ENCODE measurements at regions not wholly inside any gene's neighbourhood (a gene's known extent, or its start where the extent isn't known, plus 50 kb on each side); places are given as distances from the start of the nearest gene placed in this dataset.

- Histone ChIP-seq H3K18ac (ENCODE audit: low read depth, low read length) (no peak overlapping the region), H3K4me3 (ENCODE audit: insufficient read depth, low read depth, low read length) (no peak overlapping the region), H3K27me3 (ENCODE audit: control insufficient read depth, insufficient read depth, low read length) (no peaks in the 10 kb centered on the region), H3K9me3 (ENCODE audit: control insufficient read depth, insufficient read depth, low read length) (peaks cover 52% of the 10 kb centered on the region), H3K27ac (ENCODE audit: insufficient read depth, low read length) (no peak overlapping the region), H3K56ac (ENCODE audit: extremely low read depth, insufficient read depth, low read length) (no peak overlapping the region), H2AFZ (replicated peaks; ENCODE audit: low read length, poor library complexity) (no peak overlapping the region), H3K4me1 (ENCODE audit: control insufficient read depth, insufficient read depth, low read length) (no peaks in the 10 kb centered on the region), H2BK20ac (ENCODE audit: low read depth, low read length) (no peak overlapping the region), H2AK5ac (ENCODE audit: low read depth, low read length) (no peak overlapping the region), H3K4me2 (ENCODE audit: low read depth, low read length) (no peak overlapping the region), H3K9ac (ENCODE audit: low read depth, low read length) (no peak overlapping the region), H3K36me3 (ENCODE audit: control insufficient read depth, insufficient read depth, low read length) (no peaks in the 10 kb centered on the region), H4K91ac (ENCODE audit: insufficient read depth, low read depth, low read length) (no peak overlapping the region), H2BK15ac (ENCODE audit: low read depth, low read length) (no peak overlapping the region), H3K4ac (ENCODE audit: low read depth, low read length) (no peak overlapping the region), H2BK5ac (ENCODE audit: low read depth, low read length, poor library complexity, severe bottlenecking) (no peak overlapping the region), H2BK120ac (ENCODE audit: low read depth, low read length) (no peak overlapping the region), H3K79me1 (ENCODE audit: low read depth in 1 of 2, low read length in 2 of 2) (no peaks in the 10 kb centered on the region), H4K8ac (ENCODE audit: low read depth in 2 of 2, low read length in 2 of 2) (no peak overlapping the region), H3K14ac (replicated peaks; ENCODE audit: low read depth, low read length) (no peak overlapping the region), H3K9me1 (ENCODE audit: insufficient read depth, low read length) (no peaks in the 10 kb centered on the region), H4K20me1 (ENCODE audit: insufficient read depth, low read length) (no peaks in the 10 kb centered on the region), H2AK9ac (replicated peaks; ENCODE audit: low read depth, low read length, poor library complexity) (no peak overlapping the region), H3K23ac (ENCODE audit: low read depth, low read length) (no peak overlapping the region), H4K5ac (ENCODE audit: low read depth, low read length) (no peak overlapping the region)
- DNase-seq (no peak), ATAC-seq (ENCODE audit: low read depth) (no peak)
- ChIA-PET CTCF (no interaction called here), POLR2A (ENCODE audit: unreplicated experiment) (no interaction called here)
- BruUV-seq (replicated peaks), result no TSS peak
- intact Hi-C loops (cut with micrococcal nuclease), result no loop called here
- dilution Hi-C loops (cut with HindIII; ENCODE audit: low sequenced_read_pairs, unreplicated experiment), result no loop called here
- in situ Hi-C loops (cut with MboI; ENCODE audit: low sequenced_read_pairs), result no loop called here
- no peak for TF ChIP-seq MXI1 (IDR thresholded peaks at IDR 0.05; ENCODE audit: borderline replicate concordance, low read depth, low read length)
- no peak for TF ChIP-seq BHLHE40 (IDR thresholded peaks at IDR 0.05; ENCODE audit: low read depth, low read length)
- TF ChIP-seq RCOR1 (IDR thresholded peaks at IDR 0.05; ENCODE audit: insufficient replicate concordance, low read length), result no peak
- no peak for TF ChIP-seq CTCF (conservative IDR thresholded peaks at IDR 0.05; ENCODE audit: low read depth, low read length)
- no peak for TF ChIP-seq SMC3 (IDR thresholded peaks at IDR 0.05; ENCODE audit: low read depth, low read length)
- TF ChIP-seq ELK1 (IDR thresholded peaks at IDR 0.05; ENCODE audit: borderline replicate concordance, low read depth, low read length), result no peak
- WGBS, 2 experiments (ENCODE audit: extremely low coverage in 2 of 2, insufficient read length in 1 of 2), result 40% methylated on average over 5 of the region's 17 CpGs; no CpG with 5 or more reads in 1 of the 2 experiments
These were observed 51.7 kb upstream of the AJAP1 start for GRCh38 chr1:4602462-4603294.
